ENCODE measurements at regions not wholly inside any gene's neighbourhood (a gene's known extent, or its start where the extent isn't known, plus 50 kb on each side); places are given as distances from the start of the nearest gene placed in this dataset.

GRCh38 chr2:67674668-67675067 is 277.5 kb downstream of the ETAA1 start:
- Histone ChIP-seq H3K36me3 (ENCODE audit: insufficient read depth, low read length) (no peaks in the 10 kb centered on the region), H3K9me3 (ENCODE audit: low read depth, low read length) (no peaks in the 10 kb centered on the region), H3K9ac (ENCODE audit: insufficient read length) (no peak overlapping the region), H3K4me3 (no peak overlapping the region), H3K27ac (no peak overlapping the region)
- TF ChIP-seq EZH2 (IDR thresholded peaks at IDR 0.05) (no peak), POLR2AphosphoS5 (IDR thresholded peaks at IDR 0.05; ENCODE audit: borderline replicate concordance, low read depth, low read length) (no peak), FOXP2 (optimal IDR thresholded peaks at IDR 0.05; ENCODE audit: control extremely low read depth, extremely low read length, insufficient read depth) (no peak)
- no peak for DNase-seq (ENCODE audit: low read depth, low spot score)

- TF ChIP-seq EZH2 (IDR thresholded peaks at IDR 0.05) (no peak), POLR2AphosphoS5 (IDR thresholded peaks at IDR 0.05; ENCODE audit: borderline replicate concordance, low read depth, low read length) (no peak), FOXP2 (optimal IDR thresholded peaks at IDR 0.05; ENCODE audit: control extremely low read depth, extremely low read length, insufficient read depth) (no peak)
- no peak overlapping the region for H3K4me3 ChIP-seq
- H3K9ac ChIP-seq (ENCODE audit: insufficient read length), result no peak overlapping the region
- H3K36me3 ChIP-seq (ENCODE audit: insufficient read depth, low read length), result no peaks in the 10 kb centered on the region
- no peaks in the 10 kb centered on the region for H3K9me3 ChIP-seq (ENCODE audit: low read depth, low read length)
- DNase-seq (ENCODE audit: low read depth, low spot score), result no peak
- no peak overlapping the region for H3K27ac ChIP-seq
These were observed 287.9 kb downstream of the ETAA1 start for GRCh38 chr2:67684991-67685390.

GRCh38 chr2:67686254-67686653 is 289.1 kb downstream of the ETAA1 start:
- DNase-seq (ENCODE audit: low read depth, low spot score), result no peak
- Histone ChIP-seq H3K36me3 (ENCODE audit: insufficient read depth, low read length) (no peaks in the 10 kb centered on the region), H3K9ac (ENCODE audit: insufficient read length) (no peak overlapping the region), H3K9me3 (ENCODE audit: low read depth, low read length) (no peaks in the 10 kb centered on the region), H3K4me3 (no peak overlapping the region), H3K27ac (no peak overlapping the region)
- TF ChIP-seq FOXP2 (optimal IDR thresholded peaks at IDR 0.05; ENCODE audit: control extremely low read depth, extremely low read length, insufficient read depth) (no peak), POLR2AphosphoS5 (IDR thresholded peaks at IDR 0.05; ENCODE audit: borderline replicate concordance, low read depth, low read length) (no peak), EZH2 (IDR thresholded peaks at IDR 0.05) (no peak)

- DNase-seq (ENCODE audit: low read depth, low spot score), result no peak
- Histone ChIP-seq H3K4me3 (no peak overlapping the region), H3K9ac (ENCODE audit: insufficient read length) (no peak overlapping the region), H3K36me3 (ENCODE audit: insufficient read depth, low read length) (no peaks in the 10 kb centered on the region), H3K9me3 (ENCODE audit: low read depth, low read length) (no peaks in the 10 kb centered on the region), H3K27ac (no peak overlapping the region)
- TF ChIP-seq POLR2AphosphoS5 (IDR thresholded peaks at IDR 0.05; ENCODE audit: borderline replicate concordance, low read depth, low read length) (no peak), FOXP2 (optimal IDR thresholded peaks at IDR 0.05; ENCODE audit: control extremely low read depth, extremely low read length, insufficient read depth) (no peak), EZH2 (IDR thresholded peaks at IDR 0.05) (no peak)
These were observed 292.1 kb downstream of the ETAA1 start for GRCh38 chr2:67689186-67689585.

GRCh38 chr2:67689651-67690050 is 292.5 kb downstream of the ETAA1 start:
- no peak for DNase-seq (ENCODE audit: low read depth, low spot score)
- no peak overlapping the region for H3K4me3 ChIP-seq
- no peaks in the 10 kb centered on the region for H3K36me3 ChIP-seq (ENCODE audit: insufficient read depth, low read length)
- H3K9me3 ChIP-seq (ENCODE audit: low read depth, low read length), result no peaks in the 10 kb centered on the region
- no peak overlapping the region for H3K27ac ChIP-seq
- TF ChIP-seq FOXP2 (optimal IDR thresholded peaks at IDR 0.05; ENCODE audit: control extremely low read depth, extremely low read length, insufficient read depth), result no peak
- TF ChIP-seq EZH2 (IDR thresholded peaks at IDR 0.05), result no peak
- H3K9ac ChIP-seq (ENCODE audit: insufficient read length), result no peak overlapping the region

GRCh38 chr2:67694445-67694844 is 297.3 kb downstream of the ETAA1 start:
- no peaks in the 10 kb centered on the region for H3K36me3 ChIP-seq (ENCODE audit: insufficient read depth, low read length)
- no peak for DNase-seq (ENCODE audit: low read depth, low spot score)
- H3K9me3 ChIP-seq (ENCODE audit: low read depth, low read length), result no peaks in the 10 kb centered on the region
- no peak overlapping the region for H3K4me3 ChIP-seq
- H3K9ac ChIP-seq (ENCODE audit: insufficient read length), result no peak overlapping the region
- TF ChIP-seq POLR2AphosphoS5 (IDR thresholded peaks at IDR 0.05; ENCODE audit: borderline replicate concordance, low read depth, low read length) (no peak), EZH2 (IDR thresholded peaks at IDR 0.05) (no peak), FOXP2 (optimal IDR thresholded peaks at IDR 0.05; ENCODE audit: control extremely low read depth, extremely low read length, insufficient read depth) (no peak)
- no peak overlapping the region for H3K27ac ChIP-seq

- H3K9me3 ChIP-seq (ENCODE audit: low read depth, low read length), result no peaks in the 10 kb centered on the region
These were observed 303.9 kb downstream of the ETAA1 start for GRCh38 chr2:67701011-67701410.

GRCh38 chr2:67702284-67702683 is 305.2 kb downstream of the ETAA1 start:
- Histone ChIP-seq H3K36me3 (ENCODE audit: insufficient read depth, low read length) (no peaks in the 10 kb centered on the region), H3K27ac (no peak overlapping the region), H3K4me3 (no peak overlapping the region), H3K9ac (ENCODE audit: insufficient read length) (no peak overlapping the region), H3K9me3 (ENCODE audit: low read depth, low read length) (no peaks in the 10 kb centered on the region)
- DNase-seq (ENCODE audit: low read depth, low spot score), result no peak
- TF ChIP-seq FOXP2 (optimal IDR thresholded peaks at IDR 0.05; ENCODE audit: control extremely low read depth, extremely low read length, insufficient read depth), result no peak

More at GRCh38 chr2:67701011-67701410, 303.9 kb downstream of the ETAA1 start:
- Histone ChIP-seq H3K36me3 (ENCODE audit: insufficient read depth, low read length) (no peaks in the 10 kb centered on the region), H3K9ac (ENCODE audit: insufficient read length) (no peak overlapping the region), H3K4me3 (no peak overlapping the region), H3K27ac (peak overlapping the region; percentile 48; the same call in 1 of the 2 replicates)
- DNase-seq (ENCODE audit: low read depth, low spot score), result no peak
- TF ChIP-seq POLR2AphosphoS5 (IDR thresholded peaks at IDR 0.05; ENCODE audit: borderline replicate concordance, low read depth, low read length), result no peak
- TF ChIP-seq EZH2 (IDR thresholded peaks at IDR 0.05), result no peak
- no peak for TF ChIP-seq FOXP2 (optimal IDR thresholded peaks at IDR 0.05; ENCODE audit: control extremely low read depth, extremely low read length, insufficient read depth)

GRCh38 chr2:67702937-67703336 is 305.8 kb downstream of the ETAA1 start:
- TF ChIP-seq EZH2 (IDR thresholded peaks at IDR 0.05) (no peak), POLR2AphosphoS5 (IDR thresholded peaks at IDR 0.05; ENCODE audit: borderline replicate concordance, low read depth, low read length) (no peak), FOXP2 (optimal IDR thresholded peaks at IDR 0.05; ENCODE audit: control extremely low read depth, extremely low read length, insufficient read depth) (no peak)
- no peak overlapping the region for H3K9ac ChIP-seq (ENCODE audit: insufficient read length)
- no peaks in the 10 kb centered on the region for H3K36me3 ChIP-seq (ENCODE audit: insufficient read depth, low read length)
- no peak overlapping the region for H3K27ac ChIP-seq
- no peak overlapping the region for H3K4me3 ChIP-seq
- no peaks in the 10 kb centered on the region for H3K9me3 ChIP-seq (ENCODE audit: low read depth, low read length)
- DNase-seq (ENCODE audit: low read depth, low spot score), result no peak

All from SK-N-MC (cell line).